NB4 (cell line): ENCODE measurements at regions not wholly inside any gene's neighbourhood (a gene's known extent, or its start where the extent isn't known, plus 50 kb on each side); places are given as distances from the start of the nearest gene placed in this dataset.

ENCODE experiments used
- CTCF ChIP-seq: IDR thresholded peaks from one replicate; pipeline ENCODE4 v1.5.1; 2012; ENCODE audit warnings: low read depth, low read length
- MAX ChIP-seq: IDR thresholded peaks from 2 replicates; pipeline ENCODE4 v1.6.1; 2011; ENCODE audit warnings: low read depth, low read length
- MYC ChIP-seq: IDR thresholded peaks from 2 replicates; pipeline ENCODE4 v1.6.1; 2011; ENCODE audit warnings: low read depth, low read length

GRCh38 chr7:156096771-156097538 is 284.7 kb upstream of the SHH start:
- TF ChIP-seq MAX: no peak
- no peak for TF ChIP-seq MYC
- TF ChIP-seq CTCF: no peak
